PFSK-1 (cell line): ENCODE measurements at regions not wholly inside any gene's neighbourhood (a gene's known extent, or its start where the extent isn't known, plus 50 kb on each side); places are given as distances from the start of the nearest gene placed in this dataset.

Experiments
- FOXP2 ChIP-seq: optimal IDR thresholded peaks from 2 replicates; pipeline ENCODE3; 2011; ENCODE audit warnings: borderline replicate concordance, control low read depth, inconsistent platforms; ENCODE audit not compliant: insufficient read depth; ENCODE audit errors: extremely low read length, extremely low read depth
- POLR2AphosphoS5 ChIP-seq: IDR thresholded peaks from 2 replicates; pipeline ENCODE4 v1.6.1; 2012; ENCODE audit warnings: low read depth, mild to moderate bottlenecking, control low read depth, low read length, moderate library complexity
- SIN3A ChIP-seq: IDR thresholded peaks from 2 replicates; pipeline ENCODE4 v1.6.1; 2012; ENCODE audit warnings: mild to moderate bottlenecking, low read length, moderate library complexity, borderline replicate concordance; ENCODE audit not compliant: insufficient read depth
- TAF1 ChIP-seq: IDR thresholded peaks from 2 replicates; pipeline ENCODE4 v1.6.1; 2012; ENCODE audit warnings: low read length, control low read depth, borderline replicate concordance; ENCODE audit not compliant: insufficient read depth
- TF ChIP-seq, protein P1 (sequence below), 2 experiments: IDR thresholded peaks; 2 replicates each; pipeline versions ENCODE4 v1.6.1 to v1.8.0; 2011 to 2012; ENCODE audit warnings: low read depth in 2 of 2, low read length in 2 of 2, control low read depth in 1 of 2, inconsistent platforms in 1 of 2, mild to moderate bottlenecking in 1 of 2, moderate library complexity in 1 of 2; ENCODE audit not compliant: insufficient read depth in 1 of 2

GRCh38 chr5:167585184-167585583, 706.3 kb upstream of the WWC1 start:
- TF ChIP-seq SIN3A (no peak), FOXP2 (no peak), POLR2AphosphoS5 (no peak), TAF1 (no peak)
- TF ChIP-seq, protein P1, sequence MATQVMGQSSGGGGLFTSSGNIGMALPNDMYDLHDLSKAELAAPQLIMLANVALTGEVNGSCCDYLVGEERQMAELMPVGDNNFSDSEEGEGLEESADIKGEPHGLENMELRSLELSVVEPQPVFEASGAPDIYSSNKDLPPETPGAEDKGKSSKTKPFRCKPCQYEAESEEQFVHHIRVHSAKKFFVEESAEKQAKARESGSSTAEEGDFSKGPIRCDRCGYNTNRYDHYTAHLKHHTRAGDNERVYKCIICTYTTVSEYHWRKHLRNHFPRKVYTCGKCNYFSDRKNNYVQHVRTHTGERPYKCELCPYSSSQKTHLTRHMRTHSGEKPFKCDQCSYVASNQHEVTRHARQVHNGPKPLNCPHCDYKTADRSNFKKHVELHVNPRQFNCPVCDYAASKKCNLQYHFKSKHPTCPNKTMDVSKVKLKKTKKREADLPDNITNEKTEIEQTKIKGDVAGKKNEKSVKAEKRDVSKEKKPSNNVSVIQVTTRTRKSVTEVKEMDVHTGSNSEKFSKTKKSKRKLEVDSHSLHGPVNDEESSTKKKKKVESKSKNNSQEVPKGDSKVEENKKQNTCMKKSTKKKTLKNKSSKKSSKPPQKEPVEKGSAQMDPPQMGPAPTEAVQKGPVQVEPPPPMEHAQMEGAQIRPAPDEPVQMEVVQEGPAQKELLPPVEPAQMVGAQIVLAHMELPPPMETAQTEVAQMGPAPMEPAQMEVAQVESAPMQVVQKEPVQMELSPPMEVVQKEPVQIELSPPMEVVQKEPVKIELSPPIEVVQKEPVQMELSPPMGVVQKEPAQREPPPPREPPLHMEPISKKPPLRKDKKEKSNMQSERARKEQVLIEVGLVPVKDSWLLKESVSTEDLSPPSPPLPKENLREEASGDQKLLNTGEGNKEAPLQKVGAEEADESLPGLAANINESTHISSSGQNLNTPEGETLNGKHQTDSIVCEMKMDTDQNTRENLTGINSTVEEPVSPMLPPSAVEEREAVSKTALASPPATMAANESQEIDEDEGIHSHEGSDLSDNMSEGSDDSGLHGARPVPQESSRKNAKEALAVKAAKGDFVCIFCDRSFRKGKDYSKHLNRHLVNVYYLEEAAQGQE (IDR thresholded peaks at IDR 0.05; ENCODE audit: insufficient read depth in 1 of 2, low read depth in 2 of 2, low read length in 2 of 2), result no peak

GRCh38 chr5:167587772-167588437, 703.5 kb upstream of the WWC1 start:
- TF ChIP-seq, protein P1 (IDR thresholded peaks at IDR 0.05; ENCODE audit: insufficient read depth in 1 of 2, low read depth in 2 of 2, low read length in 2 of 2), result no peak
- TF ChIP-seq TAF1 (no peak), SIN3A (no peak), POLR2AphosphoS5 (no peak), FOXP2 (no peak)

- TF ChIP-seq, protein P1 (IDR thresholded peaks at IDR 0.05; ENCODE audit: insufficient read depth in 1 of 2, low read depth in 2 of 2, low read length in 2 of 2), result no peak
- TF ChIP-seq POLR2AphosphoS5 (no peak), TAF1 (no peak), SIN3A (no peak), FOXP2 (no peak)
Measured at GRCh38 chr5:167592114-167592513, 699.3 kb upstream of the WWC1 start.

DNA sequence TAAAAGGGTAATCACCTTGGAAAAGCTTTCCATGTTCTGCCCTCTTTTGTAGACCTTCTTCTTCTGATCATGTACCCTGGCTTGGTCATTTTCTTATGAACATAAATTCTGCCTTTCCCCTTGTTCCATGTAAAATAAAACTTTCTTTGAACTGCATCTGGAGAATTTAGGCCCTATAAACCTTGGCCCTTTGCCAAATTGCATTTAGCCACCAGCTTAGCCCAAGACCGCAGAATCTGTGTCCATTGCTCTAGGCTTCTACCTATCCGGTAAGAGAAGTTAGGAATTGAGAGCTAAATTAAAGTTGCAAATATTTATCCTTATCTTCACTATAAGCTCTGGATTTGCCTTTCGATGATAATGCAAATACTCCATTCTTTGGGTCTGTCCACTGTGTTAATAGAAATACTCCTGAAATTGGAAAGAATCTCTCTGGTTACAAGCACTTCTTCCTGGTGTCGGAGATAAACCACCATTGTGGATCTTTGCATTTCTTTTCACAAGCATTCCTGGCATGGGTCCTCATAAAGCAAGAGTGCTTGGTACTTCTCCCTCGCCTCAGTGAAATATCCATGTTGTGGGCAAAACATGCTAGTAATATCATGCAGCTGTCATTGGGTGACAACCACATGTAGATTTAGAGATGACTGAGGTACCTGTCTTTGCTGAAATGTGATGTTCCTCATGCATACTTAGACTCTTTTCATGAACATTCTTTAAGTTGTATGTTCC, 698.0 kb upstream of the WWC1 start:
- no peak for TF ChIP-seq SIN3A
- TF ChIP-seq TAF1, result no peak
- TF ChIP-seq POLR2AphosphoS5, result no peak
- TF ChIP-seq, protein P1 (IDR thresholded peaks at IDR 0.05; ENCODE audit: insufficient read depth in 1 of 2, low read depth in 2 of 2, low read length in 2 of 2), result no peak
- TF ChIP-seq FOXP2, result no peak
